ENCODE measurements at regions not wholly inside any gene's neighbourhood (a gene's known extent, or its start where the extent isn't known, plus 50 kb on each side); places are given as distances from the start of the nearest gene placed in this dataset.

GRCh38 chr4:136320465-136320813 is 1211.9 kb downstream of the PCDH18 start:
- Mint-ChIP-seq H3K27me3 (no peaks in the 10 kb centered on the region), H3K27ac (no peak overlapping the region), H3K9me3 (peaks cover 0 to 11% (median 1%) of the 10 kb centered on the region in 11 donors), H3K4me1 (no peaks in the 10 kb centered on the region), H3K4me3 (no peak overlapping the region), H3K36me3 (no peaks in the 10 kb centered on the region)
- Histone ChIP-seq H3K27me3 (ENCODE audit: control insufficient read depth in 2 of 2, insufficient read depth in 2 of 2, low read length in 2 of 2) (no peaks in the 10 kb centered on the region), H3K9me3 (ENCODE audit: control insufficient read depth in 2 of 3, low read length in 3 of 3) (no peaks in the 10 kb centered on the region), H3K36me3 (ENCODE audit: control insufficient read depth in 2 of 3, insufficient read depth in 3 of 3, low read length in 3 of 3) (no peaks in the 10 kb centered on the region), H3K27ac (ENCODE audit: low read depth, low read length) (no peak overlapping the region), H3K4me1 (ENCODE audit: control insufficient read depth in 2 of 2, insufficient read depth in 2 of 2, low read length in 2 of 2) (no peaks in the 10 kb centered on the region), H3K4me3 (ENCODE audit: low read length) (no peak overlapping the region)
- CTCF ChIA-PET: no interaction called here
- no peak for ATAC-seq
- POLR2A ChIA-PET: no interaction called here
- intact Hi-C loops (cut with micrococcal nuclease): no loop called here
- DNase-seq: no peak

GRCh38 chr4:136319789-136320464 is 1212.4 kb downstream of the PCDH18 start:
- no peak overlapping the region for H3K4me3 Mint-ChIP-seq
- H3K9me3 ChIP-seq (ENCODE audit: control insufficient read depth in 2 of 3, low read length in 3 of 3): no peaks in the 10 kb centered on the region
- no peak overlapping the region for H3K4me3 ChIP-seq (ENCODE audit: low read length)
- no peaks in the 10 kb centered on the region for H3K27me3 Mint-ChIP-seq
- H3K4me1 ChIP-seq (ENCODE audit: control insufficient read depth in 2 of 2, insufficient read depth in 2 of 2, low read length in 2 of 2): no peaks in the 10 kb centered on the region
- peaks cover 0 to 13% (median 1%) of the 10 kb centered on the region in 11 donors for H3K9me3 Mint-ChIP-seq
- CTCF ChIA-PET: no interaction called here
- no peaks in the 10 kb centered on the region for H3K27me3 ChIP-seq (ENCODE audit: control insufficient read depth in 2 of 2, insufficient read depth in 2 of 2, low read length in 2 of 2)
- H3K27ac ChIP-seq (ENCODE audit: low read depth, low read length): no peak overlapping the region
- DNase-seq (no peak), ATAC-seq (no peak)
- POLR2A ChIA-PET: no interaction called here
- H3K4me1 Mint-ChIP-seq: no peaks in the 10 kb centered on the region
- H3K36me3 Mint-ChIP-seq: no peaks in the 10 kb centered on the region
- intact Hi-C loops (cut with micrococcal nuclease): no loop called here
- H3K27ac Mint-ChIP-seq: no peak overlapping the region
- H3K36me3 ChIP-seq (ENCODE audit: control insufficient read depth in 2 of 3, insufficient read depth in 3 of 3, low read length in 3 of 3): no peaks in the 10 kb centered on the region

- intact Hi-C loops (cut with micrococcal nuclease): no loop called here
- no peak for ATAC-seq
- peaks cover 0 to 10% (median 2%) of the 10 kb centered on the region in 11 donors for H3K9me3 Mint-ChIP-seq
- no peaks in the 10 kb centered on the region for H3K27me3 Mint-ChIP-seq
- no peak overlapping the region for H3K4me3 ChIP-seq (ENCODE audit: low read length)
- no peaks in the 10 kb centered on the region for H3K36me3 ChIP-seq (ENCODE audit: control insufficient read depth in 2 of 3, insufficient read depth in 3 of 3, low read length in 3 of 3)
- ChIA-PET CTCF (no interaction called here), POLR2A (no interaction called here)
- H3K27ac Mint-ChIP-seq: no peak overlapping the region
- DNase-seq: no peak
- no peak overlapping the region for H3K4me3 Mint-ChIP-seq
- H3K27me3 ChIP-seq (ENCODE audit: control insufficient read depth in 2 of 2, insufficient read depth in 2 of 2, low read length in 2 of 2): no peaks in the 10 kb centered on the region
- peaks cover 0 to 3% (median 0%) of the 10 kb centered on the region in 5 donors for H3K36me3 Mint-ChIP-seq
- H3K27ac ChIP-seq (ENCODE audit: low read depth, low read length): no peak overlapping the region
- H3K4me1 ChIP-seq (ENCODE audit: control insufficient read depth in 2 of 2, insufficient read depth in 2 of 2, low read length in 2 of 2): no peaks in the 10 kb centered on the region
- H3K9me3 ChIP-seq (ENCODE audit: control insufficient read depth in 2 of 3, low read length in 3 of 3): no peaks in the 10 kb centered on the region
- H3K4me1 Mint-ChIP-seq: no peaks in the 10 kb centered on the region
These were observed 1215.3 kb downstream of the PCDH18 start for GRCh38 chr4:136316961-136317360.

GRCh38 chr4:136314686-136315085 is 1217.6 kb downstream of the PCDH18 start:
- H3K4me3 Mint-ChIP-seq: no peak overlapping the region
- Histone ChIP-seq H3K4me1 (ENCODE audit: control insufficient read depth in 2 of 2, insufficient read depth in 2 of 2, low read length in 2 of 2) (no peaks in the 10 kb centered on the region), H3K36me3 (ENCODE audit: control insufficient read depth in 2 of 3, insufficient read depth in 3 of 3, low read length in 3 of 3) (no peaks in the 10 kb centered on the region), H3K27me3 (ENCODE audit: control insufficient read depth in 2 of 2, insufficient read depth in 2 of 2, low read length in 2 of 2) (no peaks in the 10 kb centered on the region), H3K4me3 (ENCODE audit: low read length) (no peak overlapping the region), H3K27ac (ENCODE audit: low read depth, low read length) (no peak overlapping the region), H3K9me3 (ENCODE audit: control insufficient read depth in 2 of 3, low read length in 3 of 3) (no peaks in the 10 kb centered on the region)
- H3K9me3 Mint-ChIP-seq: peaks cover 0 to 19% (median 2%) of the 10 kb centered on the region in 11 donors
- POLR2A ChIA-PET: no interaction called here
- no peaks in the 10 kb centered on the region for H3K4me1 Mint-ChIP-seq
- ATAC-seq: no peak
- peaks cover 0 to 3% (median 0%) of the 10 kb centered on the region in 5 donors for H3K36me3 Mint-ChIP-seq
- intact Hi-C loops (cut with micrococcal nuclease): no loop called here
- CTCF ChIA-PET: no interaction called here
- H3K27me3 Mint-ChIP-seq: no peaks in the 10 kb centered on the region
- H3K27ac Mint-ChIP-seq: no peak overlapping the region
- no peak for DNase-seq

- H3K27me3 ChIP-seq (ENCODE audit: control insufficient read depth in 2 of 2, insufficient read depth in 2 of 2, low read length in 2 of 2): no peaks in the 10 kb centered on the region
- no peaks in the 10 kb centered on the region for H3K9me3 ChIP-seq (ENCODE audit: control insufficient read depth in 2 of 3, low read length in 3 of 3)
- no peaks in the 10 kb centered on the region for H3K36me3 ChIP-seq (ENCODE audit: control insufficient read depth in 2 of 3, insufficient read depth in 3 of 3, low read length in 3 of 3)
- no peak overlapping the region for H3K27ac Mint-ChIP-seq
- H3K9me3 Mint-ChIP-seq: peaks cover 0 to 15% (median 2%) of the 10 kb centered on the region in 11 donors
- H3K4me1 Mint-ChIP-seq: no peaks in the 10 kb centered on the region
- DNase-seq: no peak
- H3K27ac ChIP-seq (ENCODE audit: low read depth, low read length): no peak overlapping the region
- no peaks in the 10 kb centered on the region for H3K27me3 Mint-ChIP-seq
- ATAC-seq: no peak
- CTCF ChIA-PET: no interaction called here
- H3K4me3 ChIP-seq (ENCODE audit: low read length): no peak overlapping the region
- intact Hi-C loops (cut with micrococcal nuclease): no loop called here
- H3K4me3 Mint-ChIP-seq: no peak overlapping the region
- POLR2A ChIA-PET: no interaction called here
- H3K4me1 ChIP-seq (ENCODE audit: control insufficient read depth in 2 of 2, insufficient read depth in 2 of 2, low read length in 2 of 2): no peaks in the 10 kb centered on the region
- peaks cover 0 to 3% (median 0%) of the 10 kb centered on the region in 5 donors for H3K36me3 Mint-ChIP-seq
These were observed 1220.5 kb downstream of the PCDH18 start for GRCh38 chr4:136311774-136312173.

GRCh38 chr4:136307765-136308164 is 1224.5 kb downstream of the PCDH18 start:
- no peak overlapping the region for H3K27ac Mint-ChIP-seq
- ATAC-seq (no peak), DNase-seq (no peak)
- no peaks in the 10 kb centered on the region for H3K27me3 ChIP-seq (ENCODE audit: control insufficient read depth in 2 of 2, insufficient read depth in 2 of 2, low read length in 2 of 2)
- no peak overlapping the region for H3K27ac ChIP-seq (ENCODE audit: low read depth, low read length)
- H3K36me3 Mint-ChIP-seq: no peaks in the 10 kb centered on the region
- H3K36me3 ChIP-seq (ENCODE audit: control insufficient read depth in 2 of 3, insufficient read depth in 3 of 3, low read length in 3 of 3): no peaks in the 10 kb centered on the region
- no peak overlapping the region for H3K4me3 ChIP-seq (ENCODE audit: low read length)
- no peaks in the 10 kb centered on the region for H3K9me3 ChIP-seq (ENCODE audit: control insufficient read depth in 2 of 3, low read length in 3 of 3)
- H3K27me3 Mint-ChIP-seq: no peaks in the 10 kb centered on the region
- no peak overlapping the region for H3K4me3 Mint-ChIP-seq
- no peaks in the 10 kb centered on the region for H3K4me1 ChIP-seq (ENCODE audit: control insufficient read depth in 2 of 2, insufficient read depth in 2 of 2, low read length in 2 of 2)
- H3K9me3 Mint-ChIP-seq: peaks cover 0 to 9% (median 0%) of the 10 kb centered on the region in 11 donors
- ChIA-PET CTCF (no interaction called here), POLR2A (no interaction called here)
- intact Hi-C loops (cut with micrococcal nuclease): no loop called here
- H3K4me1 Mint-ChIP-seq: no peaks in the 10 kb centered on the region

- Histone ChIP-seq H3K27me3 (ENCODE audit: control insufficient read depth in 2 of 2, insufficient read depth in 2 of 2, low read length in 2 of 2) (no peaks in the 10 kb centered on the region), H3K4me1 (ENCODE audit: control insufficient read depth in 2 of 2, insufficient read depth in 2 of 2, low read length in 2 of 2) (no peaks in the 10 kb centered on the region), H3K9me3 (ENCODE audit: control insufficient read depth in 2 of 3, low read length in 3 of 3) (no peaks in the 10 kb centered on the region), H3K27ac (ENCODE audit: low read depth, low read length) (no peak overlapping the region), H3K36me3 (ENCODE audit: control insufficient read depth in 2 of 3, insufficient read depth in 3 of 3, low read length in 3 of 3) (no peaks in the 10 kb centered on the region), H3K4me3 (ENCODE audit: low read length) (no peak overlapping the region)
- Mint-ChIP-seq H3K4me3 (no peak overlapping the region), H3K36me3 (no peaks in the 10 kb centered on the region), H3K4me1 (no peaks in the 10 kb centered on the region), H3K27ac (no peak overlapping the region), H3K27me3 (no peaks in the 10 kb centered on the region), H3K9me3 (peaks cover 0 to 8% (median 0%) of the 10 kb centered on the region in 11 donors)
- DNase-seq: no peak
- ChIA-PET POLR2A (no interaction called here), CTCF (no interaction called here)
- no peak for ATAC-seq
- intact Hi-C loops (cut with micrococcal nuclease): no loop called here
These were observed 1225.9 kb downstream of the PCDH18 start for GRCh38 chr4:136306361-136306760.

Measured in naive thymus-derived CD4-positive, alpha-beta T cell (primary cell).